DMS 273 treated with DMSO at 0.1 percent for 48 hours (cell line): ENCODE measurements at regions not wholly inside any gene's neighbourhood (a gene's known extent, or its start where the extent isn't known, plus 50 kb on each side); places are given as distances from the start of the nearest gene placed in this dataset.

ENCODE experiments used
- DNase-seq: peaks from one replicate; lab custom pipeline; 2025; lab: John Stamatoyannopoulos, UW

GRCh38 chr6:140594806-140595128 lies 1220.3 kb upstream of the CITED2 start:
- DNase-seq: no peak

GRCh38 chr6:140592877-140593276 lies 1218.4 kb upstream of the CITED2 start:
- no peak for DNase-seq

GRCh38 chr6:140590641-140591040 lies 1216.2 kb upstream of the CITED2 start:
- DNase-seq: no peak

- no peak for DNase-seq
Measured at GRCh38 chr6:140586426-140587061, 1212.1 kb upstream of the CITED2 start.

GRCh38 chr6:140581601-140582000 lies 1207.2 kb upstream of the CITED2 start:
- DNase-seq: no peak

GRCh38 chr6:140579918-140580317 lies 1205.5 kb upstream of the CITED2 start:
- DNase-seq: no peak

- DNase-seq: no peak
Measured at GRCh38 chr6:140576004-140576555, 1201.6 kb upstream of the CITED2 start.

- no peak for DNase-seq
Measured at GRCh38 chr6:140572867-140573266, 1198.4 kb upstream of the CITED2 start.

- DNase-seq: no peak
Measured at GRCh38 chr6:140572129-140572528, 1197.7 kb upstream of the CITED2 start.

- DNase-seq: no peak
Measured at GRCh38 chr6:140571145-140571544, 1196.7 kb upstream of the CITED2 start.

GRCh38 chr6:140567466-140567865 lies 1193.0 kb upstream of the CITED2 start:
- no peak for DNase-seq

- DNase-seq: no peak
Measured at GRCh38 chr6:140566781-140567277, 1192.4 kb upstream of the CITED2 start.

- no peak for DNase-seq
Measured at GRCh38 chr6:140563728-140564127, 1189.3 kb upstream of the CITED2 start.

- no peak for DNase-seq
Measured at GRCh38 chr6:140561701-140562100, 1187.3 kb upstream of the CITED2 start.

- no peak for DNase-seq
Measured at GRCh38 chr6:140560671-140561070, 1186.2 kb upstream of the CITED2 start.

GRCh38 chr6:140559458-140559857 lies 1185.0 kb upstream of the CITED2 start:
- no peak for DNase-seq

- no peak for DNase-seq
Measured at GRCh38 chr6:140554421-140554820, 1180.0 kb upstream of the CITED2 start.

- no peak for DNase-seq
Measured at GRCh38 chr6:140548366-140548765, 1173.9 kb upstream of the CITED2 start.

GRCh38 chr6:140546640-140547039 lies 1172.2 kb upstream of the CITED2 start:
- DNase-seq: no peak

- DNase-seq: no peak
Measured at GRCh38 chr6:140544431-140544830, 1170.0 kb upstream of the CITED2 start.

GRCh38 chr6:140542863-140543262 lies 1168.4 kb upstream of the CITED2 start:
- DNase-seq: no peak

GRCh38 chr6:140541288-140541687 lies 1166.8 kb upstream of the CITED2 start:
- no peak for DNase-seq

GRCh38 chr6:140540743-140541142 lies 1166.3 kb upstream of the CITED2 start:
- DNase-seq: no peak

- DNase-seq: no peak
Measured at GRCh38 chr6:140538926-140539325, 1164.5 kb upstream of the CITED2 start.
